GM12878 (cell line): ENCODE measurements at regions not wholly inside any gene's neighbourhood (a gene's known extent, or its start where the extent isn't known, plus 50 kb on each side); places are given as distances from the start of the nearest gene placed in this dataset.

Experiments
- ATAC-seq: fragments of 200-7000 bp; cut with Tn5 transposase; 3 replicates; pipeline ENCODE4 v1.9.1; 2020; ENCODE audit warnings: mild to moderate bottlenecking, moderate library complexity
- BruUV-seq: library from RNA; stranded (reverse); fragments of 400-500 nt; replicated peaks from 2 replicates; lab custom pipeline; 2021; lab: Mats Ljungman, UMichigan
- CTCF ChIA-PET: fragments of 300-600 bp; sonication (Branson Sonifier 250); formaldehyde crosslinking; extraction: SDS; loops from one replicate; lab custom pipeline; 2021; ENCODE audit warnings: inconsistent platforms; lab: Yijun Ruan, JAX
- POLR2A ChIA-PET: fragments of 350-600 bp; formaldehyde crosslinking; extraction: SDS; loops from one replicate; lab custom pipeline; 2021; ENCODE audit warnings: inconsistent platforms; lab: Charles Lee
- RAD21 ChIA-PET: fragments of 300-600 bp; sonication (Branson Sonifier 250); formaldehyde crosslinking; loops from one replicate; lab custom pipeline; 2023; ENCODE audit warnings: antibody characterized with exemption; ENCODE audit not compliant: unreplicated experiment; lab: Charles Lee
- SMC1A ChIA-PET: fragments of 300-600 bp; sonication (Branson Sonifier 250); formaldehyde crosslinking; loops from one replicate; lab custom pipeline; 2023; ENCODE audit not compliant: unreplicated experiment, uncharacterized antibody; lab: Charles Lee
- DNase-seq: peaks from one replicate; pipeline ENCODE4 v3.0.0-alpha.2; 2011; ENCODE audit warnings: low read depth, low spot score
- FAIRE-seq: peaks from 3 replicates; lab custom pipeline; 2011; peaks lifted over from hg19 to GRCh38; lab: Jason Lieb, UNC
- H2AFZ ChIP-seq: 2 replicates; pipeline ENCODE4 v1.6.0; 2011; ENCODE audit warnings: low read depth, low read length, control low read depth; ENCODE audit not compliant: control insufficient read depth
- H3K27ac ChIP-seq: 2 replicates; pipeline ENCODE4 v1.5.1; 2011; ENCODE audit warnings: control low read depth; ENCODE audit not compliant: control insufficient read depth, insufficient read depth
- H3K27me3 ChIP-seq, 2 experiments: replicated peaks in 1 of 2; 2 replicates each; pipeline versions ENCODE4 v1.6.0 to v1.6.1; 2011; ENCODE audit warnings: low read length in 1 of 2; ENCODE audit not compliant: control insufficient read depth in 2 of 2, insufficient read depth in 2 of 2
- H3K36me3 ChIP-seq, 2 experiments: 2 replicates each; pipeline ENCODE4 v1.5.1; 2011; ENCODE audit warnings: low read length in 1 of 2; ENCODE audit not compliant: control insufficient read depth in 2 of 2, insufficient read depth in 2 of 2
- H3K4me1 ChIP-seq: 2 replicates; pipeline ENCODE4 v1.6.1; 2011; ENCODE audit warnings: mild to moderate bottlenecking, low read length, moderate library complexity, mixed read lengths; ENCODE audit not compliant: control insufficient read depth, insufficient read depth
- H3K4me2 ChIP-seq: 2 replicates; pipeline ENCODE4 v1.6.0; 2011; ENCODE audit warnings: control low read depth; ENCODE audit not compliant: control insufficient read depth, insufficient read depth
- H3K4me3 ChIP-seq: fragments of 200-600 bp; sonication (generic); 2 replicates; pipeline ENCODE4 v1.5.1; 2016
- H3K79me2 ChIP-seq: 2 replicates; pipeline ENCODE4 v1.6.0; 2011; ENCODE audit warnings: low read length; ENCODE audit not compliant: control insufficient read depth, insufficient read depth
- H3K9ac ChIP-seq: 2 replicates; pipeline ENCODE4 v1.8.0; 2011; ENCODE audit warnings: low read length, control low read depth, mixed read lengths; ENCODE audit not compliant: control insufficient read depth, insufficient read depth
- H3K9me3 ChIP-seq: replicated peaks from 3 replicates; pipeline ENCODE4 v1.5.1; 2011; ENCODE audit warnings: mild to moderate bottlenecking, low read length; ENCODE audit not compliant: control insufficient read depth, insufficient read depth
- H4K20me1 ChIP-seq: 2 replicates; pipeline ENCODE4 v1.6.0; 2011; ENCODE audit not compliant: control insufficient read depth, insufficient read depth
- ASH2L ChIP-seq: fragments of 300-600, 200-600 bp; sonication (generic); IDR thresholded peaks from 2 replicates; pipeline ENCODE4 v1.6.1; 2017; ENCODE audit warnings: low read depth, mild to moderate bottlenecking, borderline replicate concordance
- BACH1 ChIP-seq: fragments of 450-650 bp; IDR thresholded peaks from 2 replicates; pipeline ENCODE4 v1.6.1; 2017; ENCODE audit warnings: mild to moderate bottlenecking, borderline replicate concordance
- BMI1 ChIP-seq: fragments of 450-650 bp; IDR thresholded peaks from 2 replicates; pipeline ENCODE4 v1.6.1; 2016; ENCODE audit warnings: mild to moderate bottlenecking, moderate library complexity, borderline replicate concordance
- HDAC6 ChIP-seq: fragments of 200-600 bp; sonication (generic); IDR thresholded peaks from one replicate; pipeline ENCODE4 v1.8.0; 2017; ENCODE audit warnings: antibody characterized with exemption; ENCODE audit not compliant: unreplicated experiment
- LARP7 ChIP-seq: fragments of 450-650 bp; IDR thresholded peaks from 2 replicates; pipeline ENCODE4 v1.6.1; 2017; ENCODE audit warnings: mild to moderate bottlenecking
- MLLT1 ChIP-seq: fragments of 450-650 bp; IDR thresholded peaks from 2 replicates; pipeline ENCODE4 v1.6.1; 2016; ENCODE audit warnings: mild to moderate bottlenecking
- NR2F1 ChIP-seq: fragments of 450-650 bp; conservative IDR thresholded peaks from 2 replicates; pipeline ENCODE4 v1.6.1; 2017; ENCODE audit warnings: mild to moderate bottlenecking
- ZBTB33 ChIP-seq: fragments of 450-650 bp; IDR thresholded peaks from 2 replicates; pipeline ENCODE4 v1.6.1; 2017; ENCODE audit warnings: mild to moderate bottlenecking
- ZNF217 ChIP-seq: fragments of 450-650 bp; IDR thresholded peaks from 2 replicates; pipeline ENCODE4 v1.6.1; 2017; ENCODE audit warnings: antibody characterized with exemption, mild to moderate bottlenecking
- ZNF274 ChIP-seq: IDR thresholded peaks from one replicate; pipeline ENCODE4 v1.8.0; 2011; ENCODE audit not compliant: insufficient read length, insufficient read depth
- WGBS: methylation state at CpG from one replicate; pipeline ENCODE4 v1.1.6; 2016; ENCODE audit warnings: low lambda C conversion rate; ENCODE audit not compliant: insufficient replicate concordance, insufficient coverage; ENCODE audit errors: missing lambda C conversion rate; 5-methylcytosine and 5-hydroxymethylcytosine counted together
- in situ Hi-C: fragments of 300-500 bp; cut with MboI; formaldehyde crosslinking; loops from 9 replicates; pipeline ENCODE4 v1.14.3; 2018; ENCODE audit warnings: mixed read lengths
- intact Hi-C: fragments of 100-400 bp; cut with micrococcal nuclease; formaldehyde crosslinking; loops from one replicate; pipeline ENCODE4 v1.14.2; 2022; ENCODE audit not compliant: unreplicated experiment
- TF ChIP-seq, protein P1 (sequence below): fragments of 450-650 bp; IDR thresholded peaks from 2 replicates; pipeline ENCODE4 v1.6.1; 2018; ENCODE audit warnings: mild to moderate bottlenecking, low read depth, moderate library complexity; ENCODE audit not compliant: partially characterized antibody
- TF ChIP-seq, protein P2 (sequence below): fragments of 450-650 bp; IDR thresholded peaks from 2 replicates; pipeline ENCODE4 v1.6.1; 2017; ENCODE audit warnings: antibody characterized with exemption, mild to moderate bottlenecking, moderate library complexity

- TF ChIP-seq MLLT1 (no peak), ZNF274 (no peak), NR2F1 (no peak), LARP7 (no peak), HDAC6 (no peak), BMI1 (no peak), ZBTB33 (no peak)
- TF ChIP-seq, all 136 proteins: peak for 0
Observed at GRCh38 chr22:49518436-49518970, 309.2 kb downstream of the BRD1 start (continued).

- ChIA-PET CTCF (no interaction called here), SMC1A (no interaction called here), POLR2A (no interaction called here), RAD21 (no interaction called here)
- ATAC-seq (no peak), FAIRE-seq (no peak), DNase-seq (no peak)
- Histone ChIP-seq H3K4me1 (no peaks in the 10 kb centered on the region), H3K4me3 (no peak overlapping the region), H3K36me3 (no peaks in the 10 kb centered on the region), H4K20me1 (no peaks in the 10 kb centered on the region; the same call in 1 of the 2 replicates), H3K4me2 (no peak overlapping the region), H3K79me2 (no peaks in the 10 kb centered on the region), H2AFZ (no peak overlapping the region), H3K27ac (no peak overlapping the region), H3K9me3 (peaks cover 1% of the 10 kb centered on the region; the same call in 2 of the 3 replicates), H3K27me3 (no peaks in the 10 kb centered on the region), H3K9ac (no peak overlapping the region)
- in situ Hi-C loops (no loop called here), intact Hi-C loops (no loop called here)
- 81% methylated on average over 23 of the region's 23 CpGs for WGBS
- BruUV-seq, result no TSS peak
- TF ChIP-seq BACH1 (no peak), ZNF217 (no peak), ASH2L (no peak)
- TF ChIP-seq, protein P1, sequence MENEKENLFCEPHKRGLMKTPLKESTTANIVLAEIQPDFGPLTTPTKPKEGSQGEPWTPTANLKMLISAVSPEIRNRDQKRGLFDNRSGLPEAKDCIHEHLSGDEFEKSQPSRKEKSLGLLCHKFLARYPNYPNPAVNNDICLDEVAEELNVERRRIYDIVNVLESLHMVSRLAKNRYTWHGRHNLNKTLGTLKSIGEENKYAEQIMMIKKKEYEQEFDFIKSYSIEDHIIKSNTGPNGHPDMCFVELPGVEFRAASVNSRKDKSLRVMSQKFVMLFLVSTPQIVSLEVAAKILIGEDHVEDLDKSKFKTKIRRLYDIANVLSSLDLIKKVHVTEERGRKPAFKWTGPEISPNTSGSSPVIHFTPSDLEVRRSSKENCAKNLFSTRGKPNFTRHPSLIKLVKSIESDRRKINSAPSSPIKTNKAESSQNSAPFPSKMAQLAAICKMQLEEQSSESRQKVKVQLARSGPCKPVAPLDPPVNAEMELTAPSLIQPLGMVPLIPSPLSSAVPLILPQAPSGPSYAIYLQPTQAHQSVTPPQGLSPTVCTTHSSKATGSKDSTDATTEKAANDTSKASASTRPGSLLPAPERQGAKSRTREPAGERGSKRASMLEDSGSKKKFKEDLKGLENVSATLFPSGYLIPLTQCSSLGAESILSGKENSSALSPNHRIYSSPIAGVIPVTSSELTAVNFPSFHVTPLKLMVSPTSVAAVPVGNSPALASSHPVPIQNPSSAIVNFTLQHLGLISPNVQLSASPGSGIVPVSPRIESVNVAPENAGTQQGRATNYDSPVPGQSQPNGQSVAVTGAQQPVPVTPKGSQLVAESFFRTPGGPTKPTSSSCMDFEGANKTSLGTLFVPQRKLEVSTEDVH, result no peak
- TF ChIP-seq, protein P2, sequence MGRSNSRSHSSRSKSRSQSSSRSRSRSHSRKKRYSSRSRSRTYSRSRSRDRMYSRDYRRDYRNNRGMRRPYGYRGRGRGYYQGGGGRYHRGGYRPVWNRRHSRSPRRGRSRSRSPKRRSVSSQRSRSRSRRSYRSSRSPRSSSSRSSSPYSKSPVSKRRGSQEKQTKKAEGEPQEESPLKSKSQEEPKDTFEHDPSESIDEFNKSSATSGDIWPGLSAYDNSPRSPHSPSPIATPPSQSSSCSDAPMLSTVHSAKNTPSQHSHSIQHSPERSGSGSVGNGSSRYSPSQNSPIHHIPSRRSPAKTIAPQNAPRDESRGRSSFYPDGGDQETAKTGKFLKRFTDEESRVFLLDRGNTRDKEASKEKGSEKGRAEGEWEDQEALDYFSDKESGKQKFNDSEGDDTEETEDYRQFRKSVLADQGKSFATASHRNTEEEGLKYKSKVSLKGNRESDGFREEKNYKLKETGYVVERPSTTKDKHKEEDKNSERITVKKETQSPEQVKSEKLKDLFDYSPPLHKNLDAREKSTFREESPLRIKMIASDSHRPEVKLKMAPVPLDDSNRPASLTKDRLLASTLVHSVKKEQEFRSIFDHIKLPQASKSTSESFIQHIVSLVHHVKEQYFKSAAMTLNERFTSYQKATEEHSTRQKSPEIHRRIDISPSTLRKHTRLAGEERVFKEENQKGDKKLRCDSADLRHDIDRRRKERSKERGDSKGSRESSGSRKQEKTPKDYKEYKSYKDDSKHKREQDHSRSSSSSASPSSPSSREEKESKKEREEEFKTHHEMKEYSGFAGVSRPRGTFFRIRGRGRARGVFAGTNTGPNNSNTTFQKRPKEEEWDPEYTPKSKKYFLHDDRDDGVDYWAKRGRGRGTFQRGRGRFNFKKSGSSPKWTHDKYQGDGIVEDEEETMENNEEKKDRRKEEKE, result no peak
Observed at GRCh38 chr22:49517667-49518185, 309.9 kb downstream of the BRD1 start.
